Neural cell (in vitro differentiated cells): ENCODE measurements at regions not wholly inside any gene's neighbourhood (a gene's known extent, or its start where the extent isn't known, plus 50 kb on each side); places are given as distances from the start of the nearest gene placed in this dataset.

Experiments
- CTCF ChIP-seq: fragments of 450-650 bp; IDR thresholded peaks from 2 replicates; pipeline ENCODE4 v1.5.1; 2014; ENCODE audit warnings: antibody characterized with exemption, mild to moderate bottlenecking, moderate library complexity; ENCODE audit not compliant: poor library complexity, severe bottlenecking
- EP300 ChIP-seq: fragments of 450-650 bp; conservative IDR thresholded peaks from 2 replicates; pipeline ENCODE4 v1.6.1; 2014; ENCODE audit warnings: antibody characterized with exemption, mild to moderate bottlenecking, moderate library complexity; ENCODE audit not compliant: poor library complexity, severe bottlenecking
- POLR2AphosphoS5 ChIP-seq: IDR thresholded peaks from 2 replicates; pipeline ENCODE4 v1.6.1; 2012

GRCh38 chr2:65536596-65536995 lies 104.2 kb upstream of the SPRED2 start:
- TF ChIP-seq CTCF (no peak), EP300 (no peak), POLR2AphosphoS5 (no peak)
